Activated naive CD8-positive, alpha-beta T cell treated with anti-CD3 and anti-CD28 coated beads for 36 hours (primary cell): ENCODE measurements at regions not wholly inside any gene's neighbourhood (a gene's known extent, or its start where the extent isn't known, plus 50 kb on each side); places are given as distances from the start of the nearest gene placed in this dataset.

Experiments used
- DNase-seq: peaks from one replicate; pipeline ENCODE4 v3.0.0; 2021
- H3K27ac Mint-ChIP-seq: one replicate; pipeline ENCODE4 v1.8.0; 2022; ENCODE audit warnings: mild to moderate bottlenecking, moderate library complexity, mixed read lengths
- H3K27me3 Mint-ChIP-seq: one replicate; pipeline ENCODE4 v1.8.0; 2022; ENCODE audit warnings: mild to moderate bottlenecking, mixed read lengths
- H3K36me3 Mint-ChIP-seq: one replicate; pipeline ENCODE4 v1.8.0; 2021; ENCODE audit warnings: mild to moderate bottlenecking, mixed read lengths
- H3K4me1 Mint-ChIP-seq: one replicate; pipeline ENCODE4 v1.8.0; 2021; ENCODE audit warnings: mixed read lengths
- H3K4me3 Mint-ChIP-seq: one replicate; pipeline ENCODE4 v1.8.0; 2022; ENCODE audit warnings: mild to moderate bottlenecking, moderate library complexity, mixed read lengths
- H3K9me3 Mint-ChIP-seq: one replicate; pipeline ENCODE4 v1.8.0; 2022; ENCODE audit warnings: mixed read lengths

DNA sequence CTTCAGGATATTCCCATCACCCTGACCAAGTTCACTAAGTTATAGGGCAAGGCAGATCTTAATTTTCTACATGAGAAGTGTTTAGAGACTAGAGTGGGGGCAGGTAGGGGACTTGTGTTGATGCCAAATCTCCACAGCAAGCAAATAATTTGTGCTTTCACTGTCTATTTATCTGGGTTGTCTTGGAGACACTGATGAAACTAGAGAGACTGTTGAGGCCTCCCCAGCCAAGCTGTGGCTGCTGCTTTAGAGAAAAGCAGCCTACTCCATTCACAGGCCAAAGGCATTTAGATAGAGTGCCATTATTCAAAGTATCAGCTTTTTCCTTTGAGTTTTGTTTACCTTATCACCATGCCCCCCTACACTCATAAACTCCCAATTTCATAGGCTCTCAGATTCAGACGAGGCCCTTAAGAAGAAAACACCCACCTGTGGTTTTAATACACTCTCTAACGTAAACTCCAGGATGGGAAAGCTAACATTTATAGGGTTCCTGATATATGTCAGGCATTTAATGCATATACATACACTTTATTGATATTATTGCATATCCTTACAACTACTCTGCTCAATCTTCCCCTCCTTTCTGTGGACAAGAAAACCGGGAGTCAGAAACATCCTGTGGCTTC is 130.4 kb upstream of the FOXB1 start:
- DNase-seq: no peak
- Mint-ChIP-seq H3K27ac (no peak overlapping the region), H3K4me1 (no peaks in the 10 kb centered on the region), H3K27me3 (peaks cover 5% of the 10 kb centered on the region), H3K9me3 (no peaks in the 10 kb centered on the region), H3K36me3 (no peaks in the 10 kb centered on the region), H3K4me3 (no peak overlapping the region)

DNA sequence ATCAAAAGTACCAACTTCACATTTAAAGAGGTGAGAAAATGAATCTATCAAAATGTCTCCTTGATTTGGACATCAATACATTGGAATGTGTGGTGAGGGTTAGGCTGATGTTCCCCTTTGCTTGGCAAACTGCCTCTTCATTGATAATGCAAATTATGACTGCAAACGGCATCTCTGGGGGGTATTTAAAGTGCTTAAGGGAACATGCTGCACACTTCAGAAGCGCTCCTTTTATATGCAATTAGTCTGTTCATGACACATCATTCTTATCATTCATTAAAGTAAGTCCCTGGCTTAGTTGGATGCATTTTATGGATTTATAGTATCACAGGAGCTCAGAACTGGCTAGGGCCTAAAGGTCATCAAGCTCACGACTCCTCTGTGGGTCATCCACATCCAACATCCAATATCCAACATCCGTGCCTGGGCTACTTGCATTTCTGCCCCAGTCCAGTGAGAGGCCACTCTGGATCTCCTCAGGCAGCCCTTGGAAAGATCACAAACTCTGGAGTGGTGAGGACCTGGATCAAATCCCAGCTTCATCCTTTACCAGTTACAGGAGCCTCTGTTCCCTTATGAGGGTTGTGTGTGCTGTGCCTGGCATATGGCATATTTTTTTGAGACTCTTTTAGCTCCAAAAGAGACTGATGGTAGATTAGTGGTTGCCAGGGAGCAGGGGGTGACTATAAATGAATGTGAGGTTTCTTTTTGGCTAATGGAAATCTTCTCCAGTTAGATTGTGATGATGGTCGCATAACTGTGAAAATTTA is 136.8 kb upstream of the FOXB1 start:
- DNase-seq: no peak
- H3K4me3 Mint-ChIP-seq: no peak overlapping the region
- no peak overlapping the region for H3K27ac Mint-ChIP-seq
- H3K36me3 Mint-ChIP-seq: no peaks in the 10 kb centered on the region
- no peaks in the 10 kb centered on the region for H3K9me3 Mint-ChIP-seq
- H3K27me3 Mint-ChIP-seq: no peaks in the 10 kb centered on the region
- no peaks in the 10 kb centered on the region for H3K4me1 Mint-ChIP-seq

DNA sequence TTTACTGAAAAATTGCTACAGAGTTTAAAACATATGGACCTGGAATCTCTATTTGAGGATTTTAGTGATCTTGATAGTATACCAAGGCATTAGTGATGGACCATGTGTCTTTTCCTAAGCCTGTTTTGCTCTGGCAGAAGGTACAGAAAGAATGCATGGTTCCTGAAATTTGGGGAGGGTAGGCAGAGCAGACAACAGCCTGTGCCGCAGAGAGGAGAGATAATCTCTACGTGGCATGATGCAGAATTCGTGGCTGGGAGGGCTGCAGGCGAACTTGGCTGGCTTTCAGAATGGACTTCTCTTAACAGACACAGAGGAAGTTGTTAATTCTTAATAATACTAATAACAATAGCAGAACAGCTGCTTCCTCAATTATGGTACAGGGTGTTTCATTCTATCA is 137.5 kb upstream of the FOXB1 start:
- Mint-ChIP-seq H3K4me1 (no peaks in the 10 kb centered on the region), H3K9me3 (no peaks in the 10 kb centered on the region), H3K4me3 (no peak overlapping the region), H3K36me3 (no peaks in the 10 kb centered on the region), H3K27me3 (no peaks in the 10 kb centered on the region), H3K27ac (no peak overlapping the region)
- no peak for DNase-seq

DNA sequence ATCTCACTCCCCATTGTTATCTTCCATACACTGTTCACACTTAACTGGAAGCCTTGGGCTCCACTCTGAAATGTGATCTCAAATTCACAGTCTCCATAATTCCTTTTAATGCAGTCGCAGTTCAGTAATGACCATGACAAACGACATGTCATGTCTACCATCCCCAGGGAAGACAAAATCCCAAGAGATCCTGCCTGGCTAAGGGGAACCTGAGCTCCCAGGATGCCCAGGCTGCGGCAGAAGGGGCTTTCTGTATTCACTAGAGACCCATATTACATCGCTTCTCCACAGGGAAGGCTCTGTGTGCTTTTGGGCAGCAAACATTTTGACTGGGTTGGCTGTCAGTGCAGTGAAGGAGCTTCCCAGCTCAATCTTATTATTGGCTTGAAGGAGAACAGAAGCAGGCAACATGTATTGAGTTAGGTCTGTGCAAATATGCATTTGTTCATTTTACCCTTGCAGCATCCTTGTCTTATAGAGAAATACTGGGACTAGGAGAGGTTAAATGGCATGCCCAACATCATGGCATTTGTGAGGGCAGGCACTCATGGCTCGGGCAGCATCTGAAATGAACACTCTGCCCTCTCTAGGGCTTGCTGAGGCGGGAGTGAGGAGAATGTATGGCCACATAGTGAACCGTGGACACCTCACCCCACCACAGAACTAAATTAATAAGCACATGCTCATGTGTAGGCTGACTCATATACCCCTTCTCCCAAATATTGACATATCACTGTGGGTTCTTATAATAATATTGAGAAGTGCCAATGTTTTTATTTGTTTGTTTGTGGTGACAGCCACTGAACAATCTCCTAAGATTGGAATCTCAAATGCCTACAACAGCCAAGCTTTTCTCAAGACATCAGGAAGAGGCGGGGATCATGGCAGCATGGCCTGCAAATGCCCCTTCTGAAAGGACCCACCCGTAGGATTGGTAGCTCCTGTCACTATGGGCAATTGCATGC is 141.6 kb upstream of the FOXB1 start:
- no peaks in the 10 kb centered on the region for H3K9me3 Mint-ChIP-seq
- H3K4me3 Mint-ChIP-seq: no peak overlapping the region
- H3K27me3 Mint-ChIP-seq: no peaks in the 10 kb centered on the region
- H3K27ac Mint-ChIP-seq: no peak overlapping the region
- no peaks in the 10 kb centered on the region for H3K4me1 Mint-ChIP-seq
- no peaks in the 10 kb centered on the region for H3K36me3 Mint-ChIP-seq
- no peak for DNase-seq

DNA sequence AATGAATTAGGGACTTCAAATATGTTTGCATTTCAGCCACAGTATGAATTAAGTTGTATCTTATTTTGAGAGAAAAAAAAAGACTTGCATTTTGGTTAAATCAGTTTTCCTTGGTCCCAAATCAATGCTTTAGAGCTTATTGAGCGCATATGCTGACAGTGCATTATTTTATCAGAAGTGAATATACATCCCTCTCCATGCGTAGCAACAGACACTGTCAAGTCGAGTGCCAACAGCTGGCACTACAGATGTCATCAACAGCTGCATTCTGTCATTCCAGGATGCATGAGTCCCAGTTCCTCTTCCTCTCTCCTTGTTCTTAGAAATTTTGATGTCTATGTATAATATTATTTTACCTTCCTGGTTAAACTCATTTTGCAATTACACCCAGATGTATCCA is 156.1 kb upstream of the FOXB1 start:
- DNase-seq: no peak
- Mint-ChIP-seq H3K4me1 (peaks cover 2% of the 10 kb centered on the region), H3K9me3 (no peaks in the 10 kb centered on the region), H3K27ac (no peak overlapping the region), H3K27me3 (no peaks in the 10 kb centered on the region), H3K4me3 (no peak overlapping the region), H3K36me3 (no peaks in the 10 kb centered on the region)

DNA sequence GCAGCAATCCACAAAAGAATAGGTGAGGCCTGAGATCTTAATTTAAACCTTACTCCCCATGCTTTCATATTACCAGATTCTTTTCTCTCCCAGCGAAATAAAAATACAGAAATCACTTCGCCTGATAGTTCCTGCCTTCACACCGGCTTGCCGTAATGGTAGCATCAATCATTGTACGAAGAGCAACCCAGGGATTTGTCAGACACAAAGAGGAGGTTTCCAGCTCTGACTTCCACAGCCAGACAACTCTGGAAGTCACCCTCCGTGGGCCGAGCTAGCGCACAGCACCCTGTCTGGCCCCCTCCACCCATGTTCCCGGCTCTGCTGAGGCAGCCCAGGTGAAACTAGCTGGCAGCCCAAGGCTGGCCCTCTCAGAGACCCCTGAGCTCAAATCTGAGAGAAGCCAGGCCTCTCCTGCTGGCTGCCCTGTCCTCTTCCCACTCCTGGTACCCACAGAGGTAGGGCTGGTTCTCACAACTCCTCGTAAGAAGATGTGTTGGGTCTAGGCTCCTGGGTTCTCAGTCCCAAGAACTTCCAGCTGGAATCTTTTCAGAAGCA is 156.9 kb upstream of the BNIP2 start:
- Mint-ChIP-seq H3K36me3 (peaks cover 3% of the 10 kb centered on the region), H3K4me1 (peaks cover 2% of the 10 kb centered on the region), H3K27me3 (no peaks in the 10 kb centered on the region), H3K27ac (no peak overlapping the region), H3K9me3 (peaks cover 2% of the 10 kb centered on the region), H3K4me3 (no peak overlapping the region)
- no peak for DNase-seq

DNA sequence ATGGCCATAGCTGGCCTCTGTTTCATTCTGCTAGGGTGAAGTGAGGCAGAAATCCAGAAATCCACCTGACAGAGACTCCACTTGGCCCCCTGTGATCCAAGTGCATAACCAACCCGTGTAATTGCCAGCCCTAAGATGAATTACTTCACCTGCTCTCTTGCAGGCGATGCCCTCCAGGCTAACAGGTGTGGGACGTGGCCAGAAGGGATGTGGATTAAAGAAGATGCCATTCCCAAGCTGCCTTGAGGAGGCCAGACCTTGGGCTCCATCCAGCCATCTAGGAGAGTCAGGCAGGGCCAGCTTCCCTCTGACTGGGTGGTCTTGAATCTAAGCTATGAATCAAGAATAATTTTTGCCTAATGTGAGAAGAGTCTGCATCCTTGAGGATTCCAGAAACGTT is 154.5 kb upstream of the BNIP2 start:
- Mint-ChIP-seq H3K36me3 (peaks cover 3% of the 10 kb centered on the region), H3K27ac (no peak overlapping the region), H3K9me3 (peaks cover 2% of the 10 kb centered on the region), H3K4me3 (no peak overlapping the region), H3K27me3 (no peaks in the 10 kb centered on the region), H3K4me1 (peaks cover 6% of the 10 kb centered on the region)
- DNase-seq: no peak

DNA sequence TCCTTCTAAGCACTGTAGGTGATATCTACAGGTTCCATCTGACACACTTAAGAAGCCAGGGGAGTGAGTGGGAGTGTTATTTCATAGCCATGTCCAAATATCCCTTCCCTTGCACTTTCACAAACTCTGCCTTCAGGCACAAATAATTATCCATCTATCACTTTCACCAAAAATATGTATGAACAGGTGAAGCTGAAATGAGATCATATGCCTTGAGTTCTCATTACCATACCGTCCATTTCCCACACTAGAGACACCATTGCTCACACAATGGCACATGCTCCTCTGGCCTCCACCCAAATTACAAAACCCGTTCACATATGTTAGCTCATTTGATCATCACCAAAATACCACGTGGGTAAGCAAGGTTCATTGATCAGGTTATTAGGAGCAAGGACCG is 151.9 kb upstream of the BNIP2 start:
- Mint-ChIP-seq H3K27ac (no peak overlapping the region), H3K27me3 (no peaks in the 10 kb centered on the region), H3K4me3 (no peak overlapping the region), H3K9me3 (peaks cover 2% of the 10 kb centered on the region), H3K4me1 (peaks cover 15% of the 10 kb centered on the region), H3K36me3 (peaks cover 3% of the 10 kb centered on the region)
- DNase-seq: no peak

DNA sequence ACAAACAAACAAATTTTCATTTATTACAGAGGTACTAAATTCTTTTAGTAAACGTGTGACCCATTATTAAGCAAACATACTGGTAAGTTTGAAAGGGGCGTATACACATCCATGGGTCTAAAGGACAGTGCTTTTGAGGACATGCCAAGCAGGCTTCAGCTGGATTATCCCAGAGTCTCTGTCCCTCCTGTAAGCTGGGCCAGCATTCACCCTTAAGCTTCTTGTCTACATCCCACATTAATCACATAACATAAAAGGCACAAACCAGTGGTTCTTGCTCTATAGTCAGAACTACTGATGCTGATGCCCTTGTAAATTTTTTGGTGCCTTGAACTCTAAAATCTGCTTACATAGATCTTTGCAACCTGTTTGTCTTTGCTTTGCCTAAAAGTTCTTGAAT is 150.8 kb upstream of the BNIP2 start:
- Mint-ChIP-seq H3K27ac (no peak overlapping the region), H3K27me3 (no peaks in the 10 kb centered on the region), H3K4me3 (no peak overlapping the region), H3K4me1 (peaks cover 16% of the 10 kb centered on the region), H3K9me3 (peaks cover 2% of the 10 kb centered on the region), H3K36me3 (peaks cover 3% of the 10 kb centered on the region)
- no peak for DNase-seq

DNA sequence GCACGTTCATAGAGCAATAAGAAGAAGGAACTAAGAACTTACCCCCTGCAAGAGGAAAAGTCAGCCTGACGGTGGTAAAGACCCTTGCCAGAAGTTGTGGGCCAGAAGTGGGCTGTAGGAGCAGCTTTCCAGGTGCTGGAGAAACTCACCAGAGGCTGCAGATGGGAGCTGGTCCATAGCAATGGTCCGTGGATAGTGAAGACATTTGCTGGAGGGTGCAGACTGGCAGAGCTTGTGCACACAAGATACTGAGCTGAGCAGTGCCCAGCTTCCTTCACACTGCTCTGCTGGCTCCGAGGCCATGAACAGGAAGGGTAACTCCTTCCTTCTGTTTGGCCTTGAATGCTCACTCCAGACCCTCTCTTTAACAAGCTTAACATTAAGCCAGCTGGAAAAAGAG is 149.8 kb upstream of the BNIP2 start:
- Mint-ChIP-seq H3K4me3 (no peak overlapping the region), H3K36me3 (peaks cover 3% of the 10 kb centered on the region), H3K9me3 (peaks cover 2% of the 10 kb centered on the region), H3K4me1 (peaks cover 20% of the 10 kb centered on the region), H3K27me3 (no peaks in the 10 kb centered on the region), H3K27ac (no peak overlapping the region)
- no peak for DNase-seq

DNA sequence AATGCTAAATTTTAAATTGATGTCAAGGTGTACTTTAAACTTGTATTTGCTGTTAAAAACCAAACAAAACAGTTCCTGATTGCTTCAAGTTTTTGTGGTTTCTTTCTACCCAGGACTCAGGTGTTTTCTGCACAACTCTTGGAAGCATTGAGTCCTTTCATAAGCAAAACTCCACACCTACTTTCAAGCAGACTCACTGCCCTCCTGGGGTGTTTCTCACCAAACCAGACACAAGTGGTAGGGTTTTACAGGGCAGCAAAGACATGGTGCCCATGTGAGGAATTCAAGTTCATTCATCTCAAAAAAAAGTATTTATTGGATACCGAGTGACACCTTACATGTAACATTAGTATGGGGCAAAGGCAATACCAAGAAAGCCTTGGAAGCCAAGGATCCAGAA is 146.7 kb upstream of the BNIP2 start:
- no peak for DNase-seq
- no peaks in the 10 kb centered on the region for H3K27me3 Mint-ChIP-seq
- H3K27ac Mint-ChIP-seq: no peak overlapping the region
- no peak overlapping the region for H3K4me3 Mint-ChIP-seq
- H3K4me1 Mint-ChIP-seq: peaks cover 21% of the 10 kb centered on the region
- no peaks in the 10 kb centered on the region for H3K9me3 Mint-ChIP-seq
- H3K36me3 Mint-ChIP-seq: no peaks in the 10 kb centered on the region

DNA sequence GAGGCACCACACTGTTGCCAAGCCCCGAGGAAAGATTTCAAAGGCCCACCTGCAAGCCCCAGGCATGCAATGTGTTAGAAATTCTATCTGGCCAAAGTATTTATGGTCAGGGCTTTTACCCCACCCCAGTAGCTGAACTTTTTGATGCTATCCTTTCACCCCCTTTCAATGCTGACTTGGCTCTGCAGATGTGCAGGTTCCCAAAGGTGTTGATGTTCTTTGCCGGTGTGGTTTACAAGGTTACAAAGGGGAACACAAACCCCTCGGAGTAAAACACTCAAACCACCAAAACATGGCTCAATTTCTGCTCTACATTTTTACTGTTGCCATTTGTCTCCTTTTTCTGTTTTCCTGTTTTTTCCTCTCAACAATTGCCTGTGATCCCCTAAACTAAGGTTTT is 145.4 kb upstream of the BNIP2 start:
- H3K9me3 Mint-ChIP-seq: no peaks in the 10 kb centered on the region
- H3K4me3 Mint-ChIP-seq: no peak overlapping the region

DNA sequence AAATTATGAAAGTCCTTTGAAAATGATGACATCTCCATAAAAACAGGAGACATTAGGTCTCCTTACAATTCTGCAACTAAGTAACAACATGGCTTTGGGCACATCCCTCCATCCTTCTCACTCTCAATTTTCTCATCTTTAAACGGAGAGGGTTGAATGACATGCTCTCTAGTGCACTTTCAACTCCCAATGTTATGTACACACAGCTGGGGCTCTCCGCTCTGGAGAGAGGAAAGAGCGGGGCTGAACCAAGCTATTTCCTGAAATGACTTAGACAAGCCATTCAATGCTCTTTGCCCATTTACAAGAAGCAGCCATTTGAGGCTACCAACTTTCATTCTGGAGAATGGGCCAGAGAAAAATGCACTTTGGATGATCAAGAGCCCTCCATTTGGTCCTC is 144.2 kb upstream of the BNIP2 start:
- Mint-ChIP-seq H3K9me3 (no peaks in the 10 kb centered on the region), H3K27ac (no peak overlapping the region), H3K4me3 (no peak overlapping the region), H3K4me1 (peaks cover 13% of the 10 kb centered on the region), H3K27me3 (no peaks in the 10 kb centered on the region), H3K36me3 (no peaks in the 10 kb centered on the region)
- DNase-seq: no peak

More for the DNA sequence above, 145.4 kb upstream of the BNIP2 start:
- DNase-seq: no peak
- Mint-ChIP-seq H3K27me3 (no peaks in the 10 kb centered on the region), H3K4me1 (peaks cover 21% of the 10 kb centered on the region), H3K27ac (no peak overlapping the region), H3K36me3 (no peaks in the 10 kb centered on the region)

DNA sequence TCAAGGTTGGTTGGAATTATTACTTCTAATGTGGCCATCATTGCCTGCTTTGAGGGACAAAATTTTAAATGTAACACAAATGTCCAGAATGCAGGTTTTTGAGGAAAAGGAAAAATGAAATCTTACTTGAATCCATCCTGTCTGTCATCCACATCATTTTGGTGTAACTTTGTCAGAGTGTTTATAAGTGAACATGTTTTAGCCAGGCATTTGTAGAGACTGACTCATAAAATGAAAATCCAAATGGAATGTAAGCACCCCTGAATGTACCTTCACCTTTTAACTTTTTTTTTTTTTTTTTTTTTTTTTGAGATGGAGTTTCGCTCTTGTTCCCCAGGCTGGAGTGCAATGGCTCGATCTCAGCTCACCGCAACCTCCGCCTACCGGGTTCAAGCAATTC is 141.8 kb upstream of the BNIP2 start:
- peaks cover 7% of the 10 kb centered on the region for H3K4me1 Mint-ChIP-seq
- H3K4me3 Mint-ChIP-seq: no peak overlapping the region
- DNase-seq: no peak
- H3K36me3 Mint-ChIP-seq: no peaks in the 10 kb centered on the region
- H3K27ac Mint-ChIP-seq: no peak overlapping the region
- no peaks in the 10 kb centered on the region for H3K27me3 Mint-ChIP-seq
- H3K9me3 Mint-ChIP-seq: no peaks in the 10 kb centered on the region

DNA sequence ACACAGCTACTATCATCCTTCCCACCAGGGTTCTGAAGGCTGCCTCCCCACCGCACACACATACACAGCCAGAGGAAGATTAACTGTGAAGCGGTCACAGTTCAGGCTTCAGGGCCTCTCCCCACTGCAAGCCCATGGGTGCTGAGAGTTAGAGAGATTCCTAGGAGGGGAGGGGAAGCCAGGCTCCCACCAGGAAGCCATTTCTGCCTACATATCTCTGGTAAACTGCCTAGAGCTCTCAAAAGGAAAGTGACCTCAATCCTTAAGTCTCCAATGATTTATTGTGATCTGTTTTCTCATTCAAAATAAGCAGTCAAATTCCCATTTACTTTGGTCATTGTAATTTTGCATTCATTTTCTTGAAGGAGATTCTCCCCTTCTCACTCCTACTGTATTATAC is 141.0 kb upstream of the BNIP2 start:
- peaks cover 7% of the 10 kb centered on the region for H3K4me1 Mint-ChIP-seq
- H3K9me3 Mint-ChIP-seq: no peaks in the 10 kb centered on the region
- H3K27ac Mint-ChIP-seq: no peak overlapping the region
- no peak for DNase-seq
- H3K36me3 Mint-ChIP-seq: no peaks in the 10 kb centered on the region
- no peaks in the 10 kb centered on the region for H3K27me3 Mint-ChIP-seq
- no peak overlapping the region for H3K4me3 Mint-ChIP-seq
